Endothelial cell of umbilical vein (primary cell): ENCODE measurements at regions not wholly inside any gene's neighbourhood (a gene's known extent, or its start where the extent isn't known, plus 50 kb on each side); places are given as distances from the start of the nearest gene placed in this dataset.

Source experiments
- BruUV-seq: library from RNA; stranded (reverse); fragments of 400-500 nt; replicated peaks from 2 replicates; lab custom pipeline; 2021; lab: Mats Ljungman, UMichigan
- CTCF ChIA-PET: fragments of 300-600, 350-600 bp; sonication (Branson Sonifier 250); formaldehyde crosslinking; loops from one replicate; lab custom pipeline; 2021; ENCODE audit warnings: antibody characterized with exemption, inconsistent platforms; lab: Charles Lee
- POLR2A ChIA-PET: fragments of 300-600, 350-600 bp; sonication (Branson Sonifier 250); formaldehyde crosslinking; loops from one replicate; lab custom pipeline; 2021; ENCODE audit warnings: antibody characterized with exemption, inconsistent platforms; lab: Charles Lee
- DNase-seq: peaks from one replicate; pipeline ENCODE4 v3.0.0-alpha.2; 2011; ENCODE audit warnings: low read depth, low spot score
- FAIRE-seq: peaks from 2 replicates; lab custom pipeline; 2011; peaks lifted over from hg19 to GRCh38; lab: Jason Lieb, UNC
- H2AFZ ChIP-seq: 2 replicates; pipeline ENCODE4 v1.6.0; 2012; ENCODE audit warnings: low read depth, low read length, control low read depth, inconsistent platforms
- H3K27ac ChIP-seq: 2 replicates; pipeline ENCODE4 v1.5.1; 2011; ENCODE audit warnings: low read depth, mild to moderate bottlenecking, control low read depth, low read length, moderate library complexity; ENCODE audit not compliant: insufficient read depth
- H3K27me3 ChIP-seq, 2 experiments: 2 replicates each; pipeline versions ENCODE4 v1.6.0 to v1.6.1; 2011; ENCODE audit warnings: low read length in 2 of 2, mixed read lengths in 1 of 2; ENCODE audit not compliant: control insufficient read depth in 2 of 2, insufficient read depth in 2 of 2
- H3K36me3 ChIP-seq, 2 experiments: 2 replicates in 1 of 2; 3 replicates in 1 of 2; pipeline ENCODE4 v1.5.1; 2011; ENCODE audit warnings: low read length in 2 of 2, mild to moderate bottlenecking in 1 of 2, moderate library complexity in 1 of 2; ENCODE audit not compliant: control insufficient read depth in 2 of 2, insufficient read depth in 2 of 2; ENCODE audit errors: extremely low read depth in 1 of 2
- H3K4me1 ChIP-seq: 3 replicates; pipeline ENCODE4 v1.5.1; 2011; ENCODE audit warnings: mild to moderate bottlenecking, low read length; ENCODE audit not compliant: control insufficient read depth, insufficient read depth; ENCODE audit errors: extremely low read depth
- H3K4me2 ChIP-seq: 2 replicates; pipeline ENCODE4 v1.6.1; 2011; ENCODE audit warnings: low read length, control low read depth, mixed read lengths; ENCODE audit not compliant: insufficient read depth
- H3K4me3 ChIP-seq, 3 experiments: fragments of 200-600 bp in 1 of 3; sonication (generic), shearing (Covaris generic) in 1 of 3; replicated peaks in 1 of 3; 2 replicates each; pipeline ENCODE4 v1.5.1; 2011 to 2016; ENCODE audit warnings: control low read depth in 3 of 3, low read length in 3 of 3, mild to moderate bottlenecking in 2 of 3, inconsistent platforms in 1 of 3, low read depth in 1 of 3, moderate library complexity in 1 of 3; ENCODE audit not compliant: insufficient read depth in 1 of 3
- H3K79me2 ChIP-seq: 2 replicates; pipeline ENCODE4 v1.6.0; 2012; ENCODE audit warnings: low read length, inconsistent platforms; ENCODE audit not compliant: control insufficient read depth, insufficient read depth
- H3K9ac ChIP-seq: replicated peaks from 2 replicates; pipeline ENCODE3; 2011; ENCODE audit warnings: low read length, control low read depth; ENCODE audit not compliant: insufficient read depth; ENCODE audit errors: extremely low read depth
- H3K9me1 ChIP-seq: replicated peaks from 3 replicates; pipeline ENCODE4 v1.6.0; 2011; ENCODE audit warnings: mild to moderate bottlenecking, low read length; ENCODE audit not compliant: control insufficient read depth, insufficient read depth; ENCODE audit errors: extremely low read depth
- H3K9me3 ChIP-seq: replicated peaks from 2 replicates; pipeline ENCODE4 v1.5.1; 2012; ENCODE audit warnings: low read length, inconsistent platforms; ENCODE audit not compliant: control insufficient read depth, insufficient read depth
- H4K20me1 ChIP-seq: replicated peaks from 2 replicates; pipeline ENCODE3; 2011; ENCODE audit warnings: mild to moderate bottlenecking, low read length; ENCODE audit not compliant: control insufficient read depth, insufficient read depth; ENCODE audit errors: extremely low read depth
- CTCF ChIP-seq, 2 donors: IDR thresholded peaks; 1 replicate in 1 of 2; 2 replicates in 1 of 2; pipeline ENCODE4 v1.5.1; 2011; ENCODE audit warnings: low read length in 2 of 2, mild to moderate bottlenecking in 2 of 2, moderate library complexity in 2 of 2, control low read depth in 1 of 2, inconsistent platforms in 1 of 2, low read depth in 1 of 2; ENCODE audit not compliant: insufficient read depth in 1 of 2; ENCODE audit errors: extremely low read depth in 1 of 2
- EZH2 ChIP-seq: IDR thresholded peaks from 2 replicates; pipeline ENCODE4 v1.6.1; 2012; ENCODE audit warnings: borderline replicate concordance, low read depth, mild to moderate bottlenecking, moderate library complexity, low read length, inconsistent platforms; ENCODE audit not compliant: severe bottlenecking
- FOS ChIP-seq: IDR thresholded peaks from 2 replicates; pipeline ENCODE4 v1.6.1; 2011; ENCODE audit warnings: mild to moderate bottlenecking, low read length, moderate library complexity, borderline replicate concordance; ENCODE audit not compliant: insufficient read depth
- GATA2 ChIP-seq: IDR thresholded peaks from 2 replicates; pipeline ENCODE4 v1.7.0; 2011; ENCODE audit warnings: low read depth, mild to moderate bottlenecking, moderate library complexity, mixed read lengths, low read length; ENCODE audit not compliant: insufficient read length, insufficient read depth
- JUN ChIP-seq: IDR thresholded peaks from 2 replicates; pipeline ENCODE4 v1.6.1; 2011; ENCODE audit warnings: borderline replicate concordance, low read depth; ENCODE audit not compliant: insufficient read length, insufficient read depth
- MAX ChIP-seq: IDR thresholded peaks from 2 replicates; pipeline ENCODE4 v1.6.1; 2011; ENCODE audit not compliant: insufficient read depth, insufficient read length
- MYC ChIP-seq: IDR thresholded peaks from one replicate; pipeline ENCODE4 v1.6.1; 2011; ENCODE audit warnings: mild to moderate bottlenecking, low read depth, low read length
- POLR2A ChIP-seq: IDR thresholded peaks from 2 replicates; pipeline ENCODE4 v1.6.1; 2012; ENCODE audit warnings: low read depth, mild to moderate bottlenecking, control low read depth, low read length
- POLR2AphosphoS5 ChIP-seq: IDR thresholded peaks from 2 replicates; pipeline ENCODE4 v1.6.1; 2012; ENCODE audit warnings: low read depth, mild to moderate bottlenecking, control low read depth, low read length, moderate library complexity; ENCODE audit not compliant: insufficient read depth
- dilution Hi-C: fragments of 300-500 bp; cut with MboI; formaldehyde crosslinking; loops from one replicate; pipeline ENCODE4 v1.15.0; 2019; ENCODE audit warnings: low sequenced_read_pairs; ENCODE audit not compliant: extremely low pct_ligation_motif_present
- intact Hi-C: fragments of 100-400 bp; cut with micrococcal nuclease; formaldehyde crosslinking; loops from one replicate; pipeline ENCODE4 v1.10.0; 2022

GRCh38 chr3:188978421-188979171 is 193.2 kb upstream of the TPRG1 start:
- dilution Hi-C loops = no loop called here
- no peaks in the 10 kb centered on the region for H3K9me1 ChIP-seq
- no peak overlapping the region for H3K27ac ChIP-seq
- H3K27me3 ChIP-seq = peaks cover 12 to 24% of the 10 kb centered on the region in 2 experiments
- TF ChIP-seq FOS = no peak
- TF ChIP-seq CTCF (IDR thresholded peaks at IDR 0.05; ENCODE audit: extremely low read depth in 1 of 2, insufficient read depth in 1 of 2, low read depth in 1 of 2, low read length in 2 of 2) = no peak
- FAIRE-seq (no peak), DNase-seq (no peak)
- H3K79me2 ChIP-seq = no peaks in the 10 kb centered on the region
- ChIA-PET POLR2A (no interaction called here), CTCF (no interaction called here)
- no peaks in the 10 kb centered on the region for H3K36me3 ChIP-seq
- H4K20me1 ChIP-seq = no peaks in the 10 kb centered on the region
- H3K4me2 ChIP-seq = no peak overlapping the region
- intact Hi-C loops = no loop called here
- H3K9ac ChIP-seq = no peak overlapping the region
- no peak overlapping the region for H3K4me3 ChIP-seq
- BruUV-seq = no TSS peak
- no peak overlapping the region for H2AFZ ChIP-seq
- H3K4me1 ChIP-seq = no peaks in the 10 kb centered on the region
- H3K9me3 ChIP-seq = no peaks in the 10 kb centered on the region

- Histone ChIP-seq H3K4me2 (no peak overlapping the region), H3K9me1 (no peaks in the 10 kb centered on the region), H3K9ac (no peak overlapping the region), H3K9me3 (no peaks in the 10 kb centered on the region), H2AFZ (no peak overlapping the region), H3K27me3 (peaks cover 10 to 24% of the 10 kb centered on the region in 2 experiments), H4K20me1 (no peaks in the 10 kb centered on the region), H3K4me3 (no peak overlapping the region), H3K27ac (no peak overlapping the region), H3K79me2 (no peaks in the 10 kb centered on the region), H3K36me3 (no peaks in the 10 kb centered on the region), H3K4me1 (no peaks in the 10 kb centered on the region)
- intact Hi-C loops (no loop called here), dilution Hi-C loops (no loop called here)
- POLR2A ChIA-PET = no interaction called here
- TF ChIP-seq JUN = no peak
- TF ChIP-seq FOS = no peak
- no peak for TF ChIP-seq CTCF (IDR thresholded peaks at IDR 0.05; ENCODE audit: extremely low read depth in 1 of 2, insufficient read depth in 1 of 2, low read depth in 1 of 2, low read length in 2 of 2)
- no peak for TF ChIP-seq POLR2A
- TF ChIP-seq POLR2AphosphoS5 = no peak
- TF ChIP-seq GATA2 = no peak
- TF ChIP-seq EZH2 = no peak
- TF ChIP-seq MYC = no peak
- TF ChIP-seq MAX = no peak
- DNase-seq = no peak
- no TSS peak for BruUV-seq
- CTCF ChIA-PET = no interaction called here
- FAIRE-seq = no peak
Measured at GRCh38 chr3:188979248-188979647, 192.5 kb upstream of the TPRG1 start.
